Endodermal cell (in vitro differentiated cells): ENCODE measurements at regions not wholly inside any gene's neighbourhood (a gene's known extent, or its start where the extent isn't known, plus 50 kb on each side); places are given as distances from the start of the nearest gene placed in this dataset.

Experiments used
- DNase-seq: peaks from one replicate; pipeline ENCODE4 v3.0.0-alpha.2; 2017
- H3K27ac ChIP-seq: 2 replicates; pipeline ENCODE4 v1.5.1; 2013; ENCODE audit warnings: mild to moderate bottlenecking, low read depth, low read length, moderate library complexity
- H3K27me3 ChIP-seq: 2 replicates; pipeline ENCODE4 v1.6.1; 2013; ENCODE audit warnings: mild to moderate bottlenecking, low read length, moderate library complexity; ENCODE audit not compliant: insufficient read depth, control insufficient read depth, poor library complexity, severe bottlenecking
- H3K36me3 ChIP-seq: 2 replicates; pipeline ENCODE4 v1.7.0; 2013; ENCODE audit warnings: mild to moderate bottlenecking, low read length, moderate library complexity; ENCODE audit not compliant: control insufficient read depth, insufficient read depth
- H3K4me1 ChIP-seq: one replicate; pipeline ENCODE4 v1.7.0; 2013; ENCODE audit warnings: low read length; ENCODE audit not compliant: control insufficient read depth, insufficient read depth
- H3K4me3 ChIP-seq: 2 replicates; pipeline ENCODE4 v1.5.1; 2013; ENCODE audit warnings: mild to moderate bottlenecking, low read length, moderate library complexity
- H3K9ac ChIP-seq: 2 replicates; pipeline ENCODE4 v1.6.1; 2013; ENCODE audit warnings: mild to moderate bottlenecking, low read length, moderate library complexity; ENCODE audit not compliant: poor library complexity, severe bottlenecking; ENCODE audit errors: extremely low read depth
- H3K9me3 ChIP-seq: 2 replicates; pipeline ENCODE4 v1.6.1; 2013; ENCODE audit warnings: mild to moderate bottlenecking, low read length, moderate library complexity; ENCODE audit not compliant: control insufficient read depth
- H3K27ac Mint-ChIP-seq: 2 replicates; pipeline ENCODE4 v1.8.0; 2020; ENCODE audit warnings: mixed read lengths
- H3K27me3 Mint-ChIP-seq: 2 replicates; pipeline ENCODE4 v1.8.0; 2021; ENCODE audit warnings: mild to moderate bottlenecking, mixed read lengths; ENCODE audit not compliant: insufficient read depth
- H3K36me3 Mint-ChIP-seq: 2 replicates; pipeline ENCODE4 v1.8.0; 2020; ENCODE audit warnings: low read depth, mixed read lengths
- H3K4me1 Mint-ChIP-seq: 2 replicates; pipeline ENCODE4 v1.8.0; 2020; ENCODE audit warnings: mixed read lengths
- H3K4me3 Mint-ChIP-seq: 2 replicates; pipeline ENCODE4 v1.8.0; 2020; ENCODE audit warnings: mild to moderate bottlenecking, moderate library complexity, mixed read lengths
- H3K9me3 Mint-ChIP-seq: 2 replicates; pipeline ENCODE4 v1.8.0; 2020; ENCODE audit warnings: mild to moderate bottlenecking, mixed read lengths
- CTCF ChIP-seq: fragments of 200-600 bp; sonication (generic); conservative IDR thresholded peaks from 2 replicates; pipeline ENCODE4 v1.5.0; 2021; ENCODE audit warnings: antibody characterized with exemption, mild to moderate bottlenecking
- WGBS, 2 experiments: methylation state at CpG; one replicate each; pipeline versions ENCODE4 v1.1.5 to v1.1.7; 2013; ENCODE audit warnings: missing lambda C conversion rate in 2 of 2, mixed read lengths in 1 of 2; ENCODE audit not compliant: insufficient coverage in 1 of 2, insufficient read length in 1 of 2; 5-methylcytosine and 5-hydroxymethylcytosine counted together

- Histone ChIP-seq H3K4me3 (no peak overlapping the region), H3K9me3 (no peaks in the 10 kb centered on the region), H3K27me3 (no peaks in the 10 kb centered on the region), H3K4me1 (no peaks in the 10 kb centered on the region), H3K36me3 (no peaks in the 10 kb centered on the region), H3K27ac (no peak overlapping the region), H3K9ac (no peak overlapping the region)
- H3K27me3 Mint-ChIP-seq, result no peaks in the 10 kb centered on the region
- no peak overlapping the region for H3K27ac Mint-ChIP-seq
- no peaks in the 10 kb centered on the region for H3K9me3 Mint-ChIP-seq
- 99% methylated on average over 3 of the region's 3 CpGs; no CpG with 5 or more reads in 1 of the 2 experiments for WGBS, 2 experiments
- no peak for DNase-seq
- TF ChIP-seq CTCF, result no peak
- H3K4me3 Mint-ChIP-seq, result no peak overlapping the region
- no peaks in the 10 kb centered on the region for H3K36me3 Mint-ChIP-seq
- H3K4me1 Mint-ChIP-seq, result no peaks in the 10 kb centered on the region
Observed at GRCh38 chr12:75603475-75603874, 92.1 kb upstream of the KRR1 start.

GRCh38 chr12:75602106-75602505 lies 90.7 kb upstream of the KRR1 start:
- no peaks in the 10 kb centered on the region for H3K9me3 Mint-ChIP-seq
- 90 to 100% methylated on average over 1 to 2 of the region's 4 CpGs for whole genome bisulfite sequencing, 2 experiments
- Histone ChIP-seq H3K9ac (no peak overlapping the region), H3K27me3 (no peaks in the 10 kb centered on the region), H3K9me3 (no peaks in the 10 kb centered on the region), H3K36me3 (no peaks in the 10 kb centered on the region), H3K27ac (no peak overlapping the region), H3K4me3 (no peak overlapping the region), H3K4me1 (no peaks in the 10 kb centered on the region)
- no peak overlapping the region for H3K4me3 Mint-ChIP-seq
- TF ChIP-seq CTCF, result no peak
- no peaks in the 10 kb centered on the region for H3K27me3 Mint-ChIP-seq
- no peak for DNase-seq
- no peaks in the 10 kb centered on the region for H3K36me3 Mint-ChIP-seq
- H3K27ac Mint-ChIP-seq, result no peak overlapping the region
- H3K4me1 Mint-ChIP-seq, result no peaks in the 10 kb centered on the region

- Histone ChIP-seq H3K9ac (no peak overlapping the region), H3K27ac (no peak overlapping the region), H3K4me1 (no peaks in the 10 kb centered on the region), H3K27me3 (no peaks in the 10 kb centered on the region), H3K36me3 (no peaks in the 10 kb centered on the region), H3K9me3 (no peaks in the 10 kb centered on the region), H3K4me3 (no peak overlapping the region)
- Mint-ChIP-seq H3K36me3 (no peaks in the 10 kb centered on the region), H3K4me1 (no peaks in the 10 kb centered on the region), H3K27ac (no peak overlapping the region), H3K9me3 (no peaks in the 10 kb centered on the region), H3K4me3 (no peak overlapping the region), H3K27me3 (no peaks in the 10 kb centered on the region)
- TF ChIP-seq CTCF, result no peak
- no peak for DNase-seq
- 93% methylated on average over 3 of the region's 3 CpGs for WGBS, 2 experiments
Observed at GRCh38 chr12:75600146-75600545, 88.7 kb upstream of the KRR1 start.
